ENCODE measurements at regions not wholly inside any gene's neighbourhood (a gene's known extent, or its start where the extent isn't known, plus 50 kb on each side); places are given as distances from the start of the nearest gene placed in this dataset.

DNA sequence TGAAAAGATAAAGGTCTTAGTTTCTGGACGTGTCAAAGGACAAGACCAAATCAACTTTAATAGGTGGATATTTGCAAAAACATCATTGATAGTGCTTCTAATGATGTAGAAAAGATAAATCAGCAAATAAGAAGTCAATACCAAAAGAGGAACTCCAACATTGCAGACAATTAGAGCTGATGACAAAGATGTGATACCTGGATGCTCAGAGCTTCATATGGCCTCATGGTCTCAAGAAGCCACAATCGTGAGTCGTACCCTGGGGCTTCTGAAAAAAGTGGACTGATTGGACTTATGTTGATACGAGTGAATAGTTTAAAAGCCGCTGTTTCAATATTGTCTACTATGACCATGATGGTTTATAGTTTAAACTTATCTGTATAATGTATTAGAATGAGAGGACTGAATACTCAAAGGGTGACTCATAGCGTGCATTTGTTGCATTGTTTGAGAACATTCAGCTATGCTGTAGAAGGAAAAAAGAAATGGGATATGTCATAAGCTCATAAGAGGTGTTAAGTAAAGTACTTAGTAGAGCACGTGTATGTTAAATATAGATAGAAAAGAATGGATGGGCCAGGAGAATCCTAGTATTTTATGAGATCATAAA is 54.6 kb upstream of the RIPOR2 start:
- TF ChIP-seq, protein P1, sequence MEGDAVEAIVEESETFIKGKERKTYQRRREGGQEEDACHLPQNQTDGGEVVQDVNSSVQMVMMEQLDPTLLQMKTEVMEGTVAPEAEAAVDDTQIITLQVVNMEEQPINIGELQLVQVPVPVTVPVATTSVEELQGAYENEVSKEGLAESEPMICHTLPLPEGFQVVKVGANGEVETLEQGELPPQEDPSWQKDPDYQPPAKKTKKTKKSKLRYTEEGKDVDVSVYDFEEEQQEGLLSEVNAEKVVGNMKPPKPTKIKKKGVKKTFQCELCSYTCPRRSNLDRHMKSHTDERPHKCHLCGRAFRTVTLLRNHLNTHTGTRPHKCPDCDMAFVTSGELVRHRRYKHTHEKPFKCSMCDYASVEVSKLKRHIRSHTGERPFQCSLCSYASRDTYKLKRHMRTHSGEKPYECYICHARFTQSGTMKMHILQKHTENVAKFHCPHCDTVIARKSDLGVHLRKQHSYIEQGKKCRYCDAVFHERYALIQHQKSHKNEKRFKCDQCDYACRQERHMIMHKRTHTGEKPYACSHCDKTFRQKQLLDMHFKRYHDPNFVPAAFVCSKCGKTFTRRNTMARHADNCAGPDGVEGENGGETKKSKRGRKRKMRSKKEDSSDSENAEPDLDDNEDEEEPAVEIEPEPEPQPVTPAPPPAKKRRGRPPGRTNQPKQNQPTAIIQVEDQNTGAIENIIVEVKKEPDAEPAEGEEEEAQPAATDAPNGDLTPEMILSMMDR (conservative IDR thresholded peaks at IDR 0.05), result no peak
- no peak for TF ChIP-seq ZFX (IDR thresholded peaks at IDR 0.05)

Data from C4-2B (cell line).